HCT116 (cell line): ENCODE measurements at regions not wholly inside any gene's neighbourhood (a gene's known extent, or its start where the extent isn't known, plus 50 kb on each side); places are given as distances from the start of the nearest gene placed in this dataset.

Experiments used
- ATAC-seq: fragments of 200-7000 bp; cut with Tn5 transposase; 2 replicates; pipeline ENCODE4 v1.9.1; 2020; ENCODE audit warnings: mild to moderate bottlenecking, moderate library complexity
- BruUV-seq: library from RNA; stranded (reverse); fragments of 400-500 nt; replicated peaks from 2 replicates; lab custom pipeline; 2021; lab: Mats Ljungman, UMichigan
- CTCF ChIA-PET: fragments of 300-600 bp; sonication (Branson Sonifier 250); formaldehyde crosslinking; loops from one replicate; lab custom pipeline; 2021; ENCODE audit warnings: antibody characterized with exemption; lab: Charles Lee
- POLR2A ChIA-PET: fragments of 300-600, 350-600 bp; sonication (Branson Sonifier 250); formaldehyde crosslinking; loops from one replicate; lab custom pipeline; 2021; ENCODE audit warnings: antibody characterized with exemption; lab: Charles Lee
- RAD21 ChIA-PET, 2 experiments: fragments of 300-600 bp; sonication (Branson Sonifier 250); formaldehyde crosslinking; loops; one replicate each; lab custom pipeline; 2023; ENCODE audit warnings: low total read pairs in 2 of 2; ENCODE audit not compliant: uncharacterized antibody in 2 of 2, unreplicated experiment in 2 of 2, low non-redundant PET in 1 of 2; lab: Charles Lee
- DNase-seq: peaks from one replicate; pipeline ENCODE4 v3.0.0-alpha.2; 2010; ENCODE audit warnings: low read depth, low spot score
- H2AFZ ChIP-seq: fragments of 200-600 bp; shearing (Covaris generic), sonication (generic); 2 replicates; pipeline ENCODE4 v1.6.1; 2017; ENCODE audit warnings: low read depth, mixed run types, mixed read lengths, antibody characterized with exemption, low read length; ENCODE audit not compliant: poor library complexity, severe bottlenecking
- H3K27ac ChIP-seq: 2 replicates; pipeline ENCODE4 v1.5.1; 2012; ENCODE audit warnings: low read depth, low read length
- H3K27me3 ChIP-seq: fragments of 200-600 bp; sonication (generic); 2 replicates; pipeline ENCODE4 v1.6.1; 2016; ENCODE audit warnings: mixed run types, low read length, mixed read lengths; ENCODE audit not compliant: insufficient read depth
- H3K36me3 ChIP-seq, 2 experiments: fragments of 200-500 bp in 1 of 2; fragments of 200-600 bp in 1 of 2; sonication (Bioruptor generic) in 1 of 2; sonication (generic) in 1 of 2; 2 replicates each; pipeline versions ENCODE4 v1.5.1 to v1.6.1; 2014 to 2016; ENCODE audit warnings: low read length in 2 of 2, inconsistent platforms in 1 of 2, mixed read lengths in 1 of 2, mixed run types in 1 of 2; ENCODE audit not compliant: insufficient read depth in 2 of 2, control insufficient read depth in 1 of 2
- H3K4me1 ChIP-seq, 2 experiments: fragments of 200-600 bp in 1 of 2; sonication (generic) in 1 of 2; 2 replicates each; pipeline versions ENCODE4 v1.5.1 to v1.6.1; 2012 to 2017; ENCODE audit warnings: low read length in 2 of 2, inconsistent platforms in 1 of 2, mild to moderate bottlenecking in 1 of 2, mixed read lengths in 1 of 2, mixed run types in 1 of 2, moderate library complexity in 1 of 2; ENCODE audit not compliant: insufficient read depth in 2 of 2, control insufficient read depth in 1 of 2
- H3K4me2 ChIP-seq: fragments of 200-600 bp; sonication (generic); 2 replicates; pipeline ENCODE4 v1.6.1; 2017; ENCODE audit warnings: mixed run types, low read length, mixed read lengths
- H3K4me3 ChIP-seq, 2 experiments: fragments of 200-600 bp in 1 of 2; sonication (generic) in 1 of 2; replicated peaks in 1 of 2; 2 replicates each; pipeline ENCODE4 v1.5.1; 2011 to 2016; ENCODE audit warnings: low read length in 2 of 2, control low read depth in 1 of 2, low read depth in 1 of 2, mild to moderate bottlenecking in 1 of 2, mixed read lengths in 1 of 2, mixed run types in 1 of 2
- H3K79me2 ChIP-seq: fragments of 200-600 bp; sonication (generic); 2 replicates; pipeline ENCODE4 v1.6.1; 2017; ENCODE audit warnings: mild to moderate bottlenecking, mixed run types, low read length, moderate library complexity, mixed read lengths; ENCODE audit not compliant: insufficient read depth
- H3K9ac ChIP-seq: fragments of 200-600 bp; sonication (generic); 2 replicates; pipeline ENCODE4 v1.6.1; 2016; ENCODE audit warnings: low read length, mixed read lengths
- H3K9me2 ChIP-seq: fragments of 200-600 bp; sonication (generic), shearing (Covaris generic); 2 replicates; pipeline ENCODE4 v1.6.1; 2017; ENCODE audit warnings: mixed run types, mild to moderate bottlenecking, moderate library complexity; ENCODE audit not compliant: insufficient read depth
- H3K9me3 ChIP-seq, 2 experiments: fragments of 200-500 bp in 1 of 2; fragments of 200-600 bp in 1 of 2; sonication (Bioruptor generic) in 1 of 2; sonication (generic) in 1 of 2; 2 replicates each; pipeline ENCODE4 v1.6.1; 2014 to 2017; ENCODE audit warnings: low read length in 2 of 2, mixed read lengths in 2 of 2, inconsistent platforms in 1 of 2, low read depth in 1 of 2, mild to moderate bottlenecking in 1 of 2, mixed run types in 1 of 2, moderate library complexity in 1 of 2; ENCODE audit not compliant: control insufficient read depth in 1 of 2, insufficient read depth in 1 of 2
- H4K20me1 ChIP-seq: fragments of 200-600 bp; sonication (generic), shearing (Covaris generic); 2 replicates; pipeline ENCODE4 v1.6.1; 2017; ENCODE audit warnings: mixed run types, mild to moderate bottlenecking, moderate library complexity; ENCODE audit not compliant: insufficient read depth
- ATF3 ChIP-seq: IDR thresholded peaks from 2 replicates; pipeline ENCODE4 v1.6.1; 2012
- CBX3 ChIP-seq: IDR thresholded peaks from 2 replicates; pipeline ENCODE4 v1.6.1; 2012; ENCODE audit warnings: low read depth
- CTCF ChIP-seq, 3 experiments: fragments of 200-600 bp in 1 of 3; sonication (generic) in 1 of 3; IDR thresholded peaks in 2 of 3; conservative IDR thresholded peaks in 1 of 3; 2 replicates each; pipeline ENCODE4 v1.5.1; 2012 to 2017; ENCODE audit warnings: low read depth in 2 of 3, low read length in 2 of 3, antibody characterized with exemption in 1 of 3, borderline replicate concordance in 1 of 3, control low read depth in 1 of 3, mild to moderate bottlenecking in 1 of 3, mixed read lengths in 1 of 3, mixed run types in 1 of 3, moderate library complexity in 1 of 3; ENCODE audit not compliant: insufficient read depth in 1 of 3
- EZH2 ChIP-seq: fragments of 200-600 bp; sonication (generic); IDR thresholded peaks from 2 replicates; pipeline ENCODE4 v1.6.1; 2017; ENCODE audit warnings: antibody characterized with exemption, mixed run types
- EZH2phosphoT487 ChIP-seq: fragments of 200-600 bp; IDR thresholded peaks from 2 replicates; pipeline ENCODE4 v1.6.1; 2018; ENCODE audit warnings: antibody characterized with exemption, borderline replicate concordance
- JUND ChIP-seq: IDR thresholded peaks from 2 replicates; pipeline ENCODE4 v1.6.1; 2012
- POLR2A ChIP-seq: IDR thresholded peaks from 2 replicates; pipeline ENCODE4 v1.7.0; 2011; ENCODE audit warnings: borderline replicate concordance; ENCODE audit not compliant: insufficient read depth, insufficient read length; ENCODE audit errors: extremely low read depth
- POLR2AphosphoS5 ChIP-seq: IDR thresholded peaks from 2 replicates; pipeline ENCODE4 v1.6.1; 2011; ENCODE audit warnings: mild to moderate bottlenecking, low read depth, low read length, moderate library complexity
- REST ChIP-seq: IDR thresholded peaks from 2 replicates; pipeline ENCODE4 v1.6.1; 2012; ENCODE audit warnings: low read depth
- SIN3A ChIP-seq: IDR thresholded peaks from 2 replicates; pipeline ENCODE4 v1.6.1; 2012; ENCODE audit warnings: low read depth
- YY1 ChIP-seq: IDR thresholded peaks from 2 replicates; pipeline ENCODE4 v1.6.1; 2011; ENCODE audit warnings: low read length, low read depth, moderate library complexity, mild to moderate bottlenecking; ENCODE audit not compliant: insufficient replicate concordance; ENCODE audit errors: extremely low read depth
- ZBTB33 ChIP-seq: IDR thresholded peaks from 2 replicates; pipeline ENCODE4 v1.6.1; 2011; ENCODE audit warnings: mild to moderate bottlenecking, low read length, moderate library complexity; ENCODE audit not compliant: insufficient replicate concordance; ENCODE audit errors: extremely low read depth
- ZFX ChIP-seq: fragments of 450-650 bp; IDR thresholded peaks from 2 replicates; pipeline ENCODE4 v1.6.1; 2017
- intact Hi-C: fragments of 100-400 bp; cut with micrococcal nuclease; formaldehyde crosslinking; loops from 2 replicates; pipeline ENCODE4 v1.10.0; 2022

GRCh38 chr11:31869986-31870385 lies 58.9 kb upstream of the PAX6 start:
- BruUV-seq: no TSS peak
- POLR2A ChIA-PET: no interaction called here
- RAD21 ChIA-PET: interaction anchor here (0.7 to 2.0 kb wide), 3 partner anchors 229 to 909 kb away, joined by 3 to 7 read pairs (median 3); no protein-coding TSS in a partner anchor

More at GRCh38 chr11:31869986-31870385, 58.9 kb upstream of the PAX6 start:
- Histone ChIP-seq H4K20me1 (no peaks in the 10 kb centered on the region), H2AFZ (no peak overlapping the region), H3K4me2 (no peak overlapping the region), H3K36me3 (no peaks in the 10 kb centered on the region), H3K4me3 (no peak overlapping the region), H3K9me2 (no peaks in the 10 kb centered on the region), H3K27me3 (no peaks in the 10 kb centered on the region), H3K9ac (no peak overlapping the region), H3K9me3 (no peaks in the 10 kb centered on the region), H3K79me2 (no peaks in the 10 kb centered on the region), H3K27ac (no peak overlapping the region), H3K4me1 (peaks cover 0 to 9% of the 10 kb centered on the region in 2 experiments; a peak in 2 of 4 replicates)
- TF ChIP-seq REST (no peak), EZH2phosphoT487 (no peak), JUND (no peak), EZH2 (no peak), CTCF (IDR thresholded peaks at IDR 0.05 in 2 of 3, conservative IDR thresholded peaks at IDR 0.05 in 1 of 3; ENCODE audit: borderline replicate concordance in 1 of 3, insufficient read depth in 1 of 3, low read depth in 2 of 3, low read length in 2 of 3) (no peak), POLR2AphosphoS5 (no peak), ZFX (no peak), ZBTB33 (no peak), YY1 (no peak), SIN3A (no peak), POLR2A (no peak), ATF3 (no peak), CBX3 (no peak)
- DNase-seq: no peak
- CTCF ChIA-PET: interaction anchor here (0.8 to 3.2 kb wide), 9 partner anchors 12 to 763 kb away, joined by 3 to 23 read pairs (median 7); no protein-coding TSS in a partner anchor
- intact Hi-C loops: loop anchor here (2.0 to 5.0 kb wide), 3 partner anchors 307 to 763 kb away; no protein-coding TSS in a partner anchor
- ATAC-seq: no peak
